Muscle of arm (tissue), 1 donor: ENCODE measurements at regions not wholly inside any gene's neighbourhood (a gene's known extent, or its start where the extent isn't known, plus 50 kb on each side); places are given as distances from the start of the nearest gene placed in this dataset.
"Not testable (repeated sequence)": the region's sequence is repeated elsewhere in the genome, so short reads cannot be mapped to it uniquely, and the experiment has no call there.

Source experiments
- DNase-seq: peaks from one replicate; pipeline ENCODE4 v3.0.0-alpha.2; 2013

DNA sequence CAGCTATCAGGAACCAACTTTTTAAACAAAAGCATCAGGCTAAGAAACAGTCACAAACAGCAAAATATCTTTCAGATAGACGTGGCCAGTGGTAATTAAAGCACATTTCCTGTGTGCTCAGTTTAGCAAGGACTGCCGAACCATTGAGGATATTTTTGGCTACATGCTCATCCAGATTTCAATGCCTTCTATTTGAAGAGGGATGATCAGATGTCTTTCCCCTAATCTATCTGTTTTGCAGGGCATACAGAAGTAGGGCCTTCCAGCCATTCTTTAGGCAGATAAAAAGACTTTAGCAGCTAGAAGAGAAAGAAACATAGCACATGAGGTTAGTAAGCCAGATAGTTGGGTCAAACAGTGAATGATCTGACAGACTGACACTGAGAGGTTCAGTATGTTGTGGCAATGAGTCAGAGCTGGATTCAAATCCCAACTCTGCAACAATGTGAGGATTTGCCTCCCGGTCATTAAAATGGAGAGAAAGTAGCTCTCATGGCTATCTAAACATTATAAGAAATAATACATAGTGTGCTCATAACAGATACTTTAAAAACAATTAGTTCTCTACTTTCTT lies 100.0 kb upstream of the PRKG2 start:
- no peak for DNase-seq

GRCh38 chr4:81314196-81314896 lies 99.3 kb upstream of the PRKG2 start:
- DNase-seq, result peak; percentile 19

DNA sequence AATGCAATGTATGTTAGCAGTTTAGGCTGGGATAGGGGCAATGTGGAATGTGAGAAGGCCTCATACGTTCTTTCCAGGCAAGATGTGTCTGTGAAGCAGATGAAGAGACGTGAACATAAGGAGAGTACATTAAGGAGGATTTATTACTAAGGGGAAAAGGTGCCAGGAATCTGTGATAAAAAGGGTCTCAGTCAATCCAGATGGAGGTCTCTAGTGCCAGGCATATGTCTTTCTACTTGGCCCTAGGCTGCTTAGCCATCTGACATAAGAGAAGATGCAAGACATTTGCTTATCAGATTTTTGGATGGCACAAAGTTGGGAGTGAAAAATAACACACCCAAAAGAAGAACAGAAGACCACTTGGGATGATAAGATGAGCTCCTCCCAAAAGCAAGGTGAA lies 93.0 kb upstream of the PRKG2 start:
- no peak for DNase-seq

- no peak for DNase-seq
These were observed 89.8 kb upstream of the PRKG2 start for GRCh38 chr4:81304871-81305270.

DNA sequence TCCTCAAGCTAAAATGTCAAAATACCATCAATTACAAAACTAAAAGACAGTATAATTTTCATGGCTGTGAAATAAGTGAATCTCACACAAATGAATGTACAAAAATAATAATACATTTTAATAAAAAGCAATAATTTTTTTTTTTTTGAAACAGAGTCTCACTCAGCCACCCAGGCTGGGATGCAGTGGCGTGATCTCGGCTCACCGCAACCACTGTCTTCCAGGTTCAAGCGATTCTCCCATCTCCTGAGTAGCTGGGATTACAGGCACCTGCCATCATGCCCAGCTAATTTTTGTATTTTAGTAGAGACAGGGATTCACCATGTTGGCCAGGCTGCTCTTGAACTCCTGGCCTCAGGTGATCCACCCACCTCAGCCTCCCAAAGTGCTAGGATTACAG lies 85.3 kb upstream of the PRKG2 start:
- not testable (repeated sequence) for DNase-seq

- DNase-seq, result no peak
These were observed 75.8 kb upstream of the PRKG2 start for GRCh38 chr4:81290813-81291212.

GRCh38 chr4:81287101-81287500 lies 72.1 kb upstream of the PRKG2 start:
- no peak for DNase-seq

GRCh38 chr4:81282131-81282530 lies 67.1 kb upstream of the PRKG2 start:
- DNase-seq, result no peak

DNA sequence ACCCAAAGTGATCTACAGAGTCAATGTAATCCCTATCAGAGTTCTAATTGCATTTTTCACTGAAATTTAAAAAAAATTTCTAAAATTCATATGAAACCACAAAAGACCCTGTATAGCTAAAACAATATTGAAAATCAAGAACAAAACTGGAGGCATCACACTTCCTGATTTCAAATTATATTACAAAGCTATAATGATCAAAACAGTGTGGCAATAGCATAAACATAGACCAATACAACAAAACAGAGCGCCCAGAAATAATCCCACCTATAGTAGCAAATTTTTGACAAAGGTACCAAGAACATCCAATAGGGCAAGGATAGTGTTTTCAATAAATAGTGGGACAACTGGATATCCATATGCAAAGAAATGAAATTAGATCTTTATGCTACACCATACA lies 59.4 kb upstream of the PRKG2 start:
- no peak for DNase-seq

DNA sequence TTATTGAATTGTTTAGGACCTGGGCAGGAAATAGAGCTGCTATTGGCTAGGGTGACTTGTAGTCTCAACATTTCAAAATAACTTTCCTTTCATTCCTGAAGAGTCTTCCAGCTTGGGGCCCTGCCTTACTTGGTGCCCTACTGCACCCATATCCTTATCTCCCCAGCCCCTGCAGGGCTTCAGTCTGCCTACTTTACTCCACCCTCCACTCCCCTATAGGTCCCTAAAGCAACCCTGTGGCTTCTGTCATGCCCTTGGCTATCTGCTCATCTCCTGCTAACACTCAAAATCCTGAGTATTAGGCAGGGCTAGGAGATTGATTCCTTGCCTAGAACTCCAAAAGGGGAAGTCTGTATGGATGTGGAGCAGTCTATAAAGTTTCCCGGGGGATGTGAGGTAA lies 57.6 kb upstream of the PRKG2 start:
- DNase-seq, result no peak
